C4-2B (cell line): ENCODE measurements at regions not wholly inside any gene's neighbourhood (a gene's known extent, or its start where the extent isn't known, plus 50 kb on each side); places are given as distances from the start of the nearest gene placed in this dataset.

Experiments
- H3K27ac ChIP-seq: fragments of 450-650 bp; 2 replicates; pipeline ENCODE4 v1.5.1; 2017
- CTCF ChIP-seq: fragments of 450-650 bp; conservative IDR thresholded peaks from 2 replicates; pipeline ENCODE4 v1.5.1; 2017; ENCODE audit warnings: mild to moderate bottlenecking
- ZFX ChIP-seq: fragments of 450-650 bp; IDR thresholded peaks from 2 replicates; pipeline ENCODE4 v1.6.1; 2017

GRCh38 chr19:28153123-28153522, 1059.8 kb downstream of the UQCRFS1 start:
- TF ChIP-seq CTCF (no peak), ZFX (no peak)
- H3K27ac ChIP-seq, result no peak overlapping the region

GRCh38 chr19:28152195-28152594, 1060.8 kb downstream of the UQCRFS1 start:
- no peak for TF ChIP-seq ZFX
- TF ChIP-seq CTCF, result no peak
- no peak overlapping the region for H3K27ac ChIP-seq

- TF ChIP-seq CTCF (no peak), ZFX (no peak)
- no peak overlapping the region for H3K27ac ChIP-seq
Measured at GRCh38 chr19:28150129-28150528, 1062.8 kb downstream of the UQCRFS1 start.

- no peak for TF ChIP-seq CTCF
- no peak overlapping the region for H3K27ac ChIP-seq
Measured at GRCh38 chr19:28148554-28148953, 1064.4 kb downstream of the UQCRFS1 start.

GRCh38 chr19:28142258-28142657, 1070.7 kb downstream of the UQCRFS1 start:
- TF ChIP-seq CTCF, result no peak
- no peak for TF ChIP-seq ZFX
- H3K27ac ChIP-seq, result no peak overlapping the region

GRCh38 chr19:28140201-28140600, 1072.8 kb downstream of the UQCRFS1 start:
- TF ChIP-seq CTCF (no peak), ZFX (no peak)
- H3K27ac ChIP-seq, result no peak overlapping the region

GRCh38 chr19:28137772-28138171, 1075.2 kb downstream of the UQCRFS1 start:
- H3K27ac ChIP-seq, result no peak overlapping the region
- TF ChIP-seq ZFX (no peak), CTCF (no peak)
